ENCODE measurements at regions not wholly inside any gene's neighbourhood (a gene's known extent, or its start where the extent isn't known, plus 50 kb on each side); places are given as distances from the start of the nearest gene placed in this dataset.
A peak's percentile ranks its signal among the peaks of the same experiment; 100 is the strongest.

DNA sequence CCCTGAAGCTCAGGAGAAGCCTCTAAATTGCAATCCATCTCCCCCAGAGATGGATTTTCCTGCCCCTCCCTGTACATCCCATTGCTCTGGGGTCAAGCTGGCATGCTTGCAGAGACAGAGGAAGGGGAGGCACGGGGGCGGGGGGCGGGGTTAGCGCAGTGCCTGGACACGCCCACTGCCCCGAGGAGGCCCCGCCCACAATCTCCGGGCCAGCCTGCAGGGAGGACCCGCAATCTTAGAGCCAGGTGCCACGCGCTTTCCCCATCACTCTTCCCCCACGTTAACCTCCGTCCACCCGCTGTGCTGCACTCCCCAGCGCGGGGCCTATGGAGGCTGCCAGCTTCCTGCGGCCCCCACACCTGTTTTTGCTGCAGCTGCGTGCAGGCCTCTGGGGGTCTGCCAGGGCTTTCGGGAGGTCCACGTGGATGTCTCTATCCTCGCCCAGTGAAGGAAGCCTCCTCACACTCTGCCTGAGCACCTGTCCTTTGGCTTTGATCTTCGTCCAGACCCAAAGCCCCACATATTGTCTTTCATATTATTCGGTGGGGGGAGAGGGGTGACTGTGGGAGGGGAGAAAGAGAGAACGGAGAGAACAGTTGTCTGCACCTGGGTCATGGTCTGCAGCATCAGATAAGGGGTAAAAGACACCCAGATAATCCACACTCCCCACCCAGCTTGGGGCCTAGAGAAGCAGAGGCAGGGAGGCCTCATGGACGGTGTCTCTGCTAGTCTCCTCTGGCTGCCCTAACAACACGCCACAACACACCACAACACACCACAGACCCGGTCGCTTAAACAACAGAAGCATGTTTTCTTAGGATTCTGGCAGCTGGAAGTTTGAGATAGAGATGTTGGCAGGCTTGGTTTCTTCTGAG is 118.0 kb upstream of the MEF2A start:
- Histone ChIP-seq H3K9me3 (no peaks in the 10 kb centered on the region), H3K36me3 (replicated peaks in 1 of 2; ENCODE audit: insufficient read depth in 1 of 2, low read depth in 2 of 2) (no peaks in the 10 kb centered on the region), H3K4me3 (no peak overlapping the region), H3K4me1 (peaks cover 8% of the 10 kb centered on the region), H3K27me3 (no peaks in the 10 kb centered on the region), H3K27ac (no peak overlapping the region)
- TF ChIP-seq, protein P1, sequence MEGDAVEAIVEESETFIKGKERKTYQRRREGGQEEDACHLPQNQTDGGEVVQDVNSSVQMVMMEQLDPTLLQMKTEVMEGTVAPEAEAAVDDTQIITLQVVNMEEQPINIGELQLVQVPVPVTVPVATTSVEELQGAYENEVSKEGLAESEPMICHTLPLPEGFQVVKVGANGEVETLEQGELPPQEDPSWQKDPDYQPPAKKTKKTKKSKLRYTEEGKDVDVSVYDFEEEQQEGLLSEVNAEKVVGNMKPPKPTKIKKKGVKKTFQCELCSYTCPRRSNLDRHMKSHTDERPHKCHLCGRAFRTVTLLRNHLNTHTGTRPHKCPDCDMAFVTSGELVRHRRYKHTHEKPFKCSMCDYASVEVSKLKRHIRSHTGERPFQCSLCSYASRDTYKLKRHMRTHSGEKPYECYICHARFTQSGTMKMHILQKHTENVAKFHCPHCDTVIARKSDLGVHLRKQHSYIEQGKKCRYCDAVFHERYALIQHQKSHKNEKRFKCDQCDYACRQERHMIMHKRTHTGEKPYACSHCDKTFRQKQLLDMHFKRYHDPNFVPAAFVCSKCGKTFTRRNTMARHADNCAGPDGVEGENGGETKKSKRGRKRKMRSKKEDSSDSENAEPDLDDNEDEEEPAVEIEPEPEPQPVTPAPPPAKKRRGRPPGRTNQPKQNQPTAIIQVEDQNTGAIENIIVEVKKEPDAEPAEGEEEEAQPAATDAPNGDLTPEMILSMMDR (IDR thresholded peaks at IDR 0.05), result no peak
- TF ChIP-seq POLR2A (IDR thresholded peaks at IDR 0.05), result no peak
- no peak for DNase-seq
- ATAC-seq, result no peak
- 50 to 65% methylated on average over 11 to 28 of the region's 28 CpGs for WGBS, 2 donors
- intact Hi-C loops (cut with DNase I), result no loop called here

DNA sequence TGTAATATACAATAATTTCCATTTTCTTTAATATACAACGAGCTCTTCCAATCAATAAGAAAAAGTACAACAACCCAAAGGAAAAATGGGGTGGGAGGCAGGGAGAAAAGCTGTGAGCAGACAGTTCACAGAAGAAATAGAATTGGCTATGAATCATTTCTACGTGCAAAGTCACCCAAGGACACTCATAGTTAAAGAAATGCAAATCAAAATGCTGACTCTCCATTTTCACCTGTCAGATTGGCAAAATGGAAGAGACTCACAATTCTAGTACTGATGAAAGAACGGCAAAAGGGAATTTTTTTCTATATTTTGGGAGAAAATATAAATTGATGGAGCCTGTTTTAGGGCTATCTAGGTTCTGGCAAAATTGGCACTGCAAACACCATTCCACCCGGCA is 116.3 kb upstream of the MEF2A start:
- H3K4me1 ChIP-seq, result peaks cover 14% of the 10 kb centered on the region
- no peak for ATAC-seq
- no peak for TF ChIP-seq POLR2A (IDR thresholded peaks at IDR 0.05)
- TF ChIP-seq, protein P1 (IDR thresholded peaks at IDR 0.05), result no peak
- H3K27ac ChIP-seq, result no peak overlapping the region
- intact Hi-C loops (cut with DNase I), result no loop called here
- H3K27me3 ChIP-seq, result no peaks in the 10 kb centered on the region
- no peak overlapping the region for H3K4me3 ChIP-seq
- no peaks in the 10 kb centered on the region for H3K36me3 ChIP-seq (replicated peaks in 1 of 2; ENCODE audit: insufficient read depth in 1 of 2, low read depth in 2 of 2)
- H3K9me3 ChIP-seq, result no peaks in the 10 kb centered on the region
- 58 to 66% methylated on average over 4 of the region's 4 CpGs for WGBS, 2 donors
- DNase-seq, result no peak

DNA sequence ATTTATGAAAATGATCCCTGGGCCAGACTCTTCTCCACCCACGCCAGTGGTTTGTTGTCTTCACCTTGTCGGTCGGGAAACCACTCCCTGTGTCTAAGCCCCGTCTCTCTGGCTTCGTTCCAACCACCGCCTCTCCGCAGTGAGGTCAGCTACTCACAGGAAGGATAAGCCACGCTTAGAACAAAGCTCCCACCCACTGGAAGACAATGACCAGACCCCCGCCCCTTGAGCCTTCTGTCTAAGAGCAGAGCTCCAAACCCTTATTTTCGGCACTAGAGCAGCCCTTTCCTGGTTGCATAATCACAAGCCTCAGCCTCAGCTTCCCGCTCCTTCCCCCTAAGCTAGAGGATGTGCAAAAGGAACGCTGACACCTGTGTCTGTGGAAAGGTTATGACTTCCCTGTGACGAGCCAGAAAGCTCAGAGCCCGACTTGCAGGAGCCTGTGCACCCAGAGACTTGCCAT is 114.9 kb upstream of the MEF2A start:
- no peak overlapping the region for H3K4me3 ChIP-seq
- H3K27me3 ChIP-seq, result no peaks in the 10 kb centered on the region
- DNase-seq, result peak in 3 of 4 donors; percentile 41 to 73 (median 48)
- no peaks in the 10 kb centered on the region for H3K36me3 ChIP-seq (replicated peaks in 1 of 2; ENCODE audit: insufficient read depth in 1 of 2, low read depth in 2 of 2)
- H3K9me3 ChIP-seq, result no peaks in the 10 kb centered on the region
- intact Hi-C loops (cut with DNase I), result no loop called here
- peak overlapping the region in 2 of 4 donors; percentile 39 to 58 for H3K27ac ChIP-seq
- WGBS, 2 donors, result 55 to 75% methylated on average over 14 of the region's 14 CpGs
- ATAC-seq, result peak; percentile 45
- TF ChIP-seq, protein P1 (IDR thresholded peaks at IDR 0.05), result no peak
- TF ChIP-seq POLR2A (IDR thresholded peaks at IDR 0.05), result no peak
- H3K4me1 ChIP-seq, result peaks cover 22% of the 10 kb centered on the region

DNA sequence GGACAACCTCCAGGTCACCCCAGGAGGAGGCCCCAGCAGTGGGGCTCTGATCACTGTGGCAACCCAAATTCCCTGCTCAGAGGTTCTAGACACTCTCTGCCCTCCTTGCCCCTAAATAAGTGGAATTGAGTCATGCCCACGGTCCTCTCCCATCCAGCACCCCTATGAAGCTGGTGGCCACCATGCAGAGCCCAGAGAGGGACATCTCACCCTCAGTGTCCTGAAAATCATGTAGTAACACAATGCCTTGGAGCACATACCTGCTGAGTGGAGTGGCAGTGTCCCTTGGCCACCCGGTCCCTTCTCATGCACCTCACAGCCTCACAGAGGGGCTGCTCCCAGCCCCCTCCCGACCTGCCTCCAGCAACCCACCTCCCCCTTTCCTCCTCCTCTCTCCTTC is 114.3 kb upstream of the MEF2A start:
- no peaks in the 10 kb centered on the region for H3K27me3 ChIP-seq
- TF ChIP-seq, protein P1 (IDR thresholded peaks at IDR 0.05), result no peak
- TF ChIP-seq POLR2A (IDR thresholded peaks at IDR 0.05), result no peak
- no peaks in the 10 kb centered on the region for H3K9me3 ChIP-seq
- peak overlapping the region in 2 of 4 donors; percentile 39 to 58 for H3K27ac ChIP-seq
- DNase-seq, result no peak
- H3K36me3 ChIP-seq (replicated peaks in 1 of 2; ENCODE audit: insufficient read depth in 1 of 2, low read depth in 2 of 2), result no peaks in the 10 kb centered on the region
- ATAC-seq, result no peak
- peaks cover 22% of the 10 kb centered on the region for H3K4me1 ChIP-seq
- WGBS, 2 donors, result 57% methylated on average over 3 of the region's 3 CpGs
- intact Hi-C loops (cut with DNase I), result no loop called here
- no peak overlapping the region for H3K4me3 ChIP-seq
